CD4-positive, alpha-beta T cell (primary cell): ENCODE measurements at regions not wholly inside any gene's neighbourhood (a gene's known extent, or its start where the extent isn't known, plus 50 kb on each side); places are given as distances from the start of the nearest gene placed in this dataset.

Source experiments
- ATAC-seq: fragments of 200-7000 bp; cut with Tn5 transposase; one replicate; pipeline ENCODE4 v1.10.0; 2022; ENCODE audit warnings: mild to moderate bottlenecking; ENCODE audit not compliant: poor library complexity
- CTCF ChIA-PET: fragments of 350-600 bp; sonication (Branson Sonifier 250); formaldehyde crosslinking; loops from one replicate; lab custom pipeline; 2021; ENCODE audit warnings: antibody characterized with exemption, inconsistent platforms; lab: Charles Lee
- POLR2A ChIA-PET: fragments of 350-600 bp; sonication (Branson Sonifier 250); formaldehyde crosslinking; loops from one replicate; lab custom pipeline; 2021; ENCODE audit warnings: antibody characterized with exemption, inconsistent platforms; lab: Charles Lee
- DNase-seq, 14 experiments: peaks; one replicate each; pipeline ENCODE4 v3.0.0-alpha.2; 2013 to 2020; ENCODE audit warnings: mixed read lengths in 2 of 14
- H3K27ac ChIP-seq, 2 donors: one replicate each; pipeline versions ENCODE4 v1.5.1 to v1.7.0; 2013; ENCODE audit warnings: low read length in 2 of 2, low read depth in 1 of 2, mild to moderate bottlenecking in 1 of 2
- H3K27me3 ChIP-seq, 2 experiments: 1 replicate in 1 of 2; 2 replicates in 1 of 2; pipeline versions ENCODE4 v1.6.1 to v1.7.0; 2013; ENCODE audit warnings: low read length in 2 of 2, control low read depth in 1 of 2, mild to moderate bottlenecking in 1 of 2, moderate library complexity in 1 of 2; ENCODE audit not compliant: insufficient read depth in 2 of 2, control insufficient read depth in 1 of 2
- H3K36me3 ChIP-seq: one replicate; pipeline ENCODE4 v1.6.1; 2013; ENCODE audit warnings: low read length, control low read depth; ENCODE audit not compliant: insufficient read depth
- H3K4me1 ChIP-seq: one replicate; pipeline ENCODE4 v1.6.1; 2013; ENCODE audit warnings: low read length, control low read depth; ENCODE audit not compliant: insufficient read depth
- H3K4me3 ChIP-seq: one replicate; pipeline ENCODE4 v1.5.1; 2013; ENCODE audit warnings: mild to moderate bottlenecking, low read length, moderate library complexity
- H3K9me3 ChIP-seq, 2 experiments: 1 replicate in 1 of 2; 2 replicates in 1 of 2; pipeline versions ENCODE4 v1.6.1 to v1.7.0; 2013; ENCODE audit warnings: low read length in 2 of 2, mild to moderate bottlenecking in 2 of 2, control low read depth in 1 of 2, moderate library complexity in 1 of 2; ENCODE audit not compliant: control insufficient read depth in 1 of 2, insufficient read depth in 1 of 2
- H3K27ac Mint-ChIP-seq: one replicate; pipeline ENCODE4 v1.8.0; 2020; ENCODE audit warnings: mixed read lengths
- H3K27me3 Mint-ChIP-seq: one replicate; pipeline ENCODE4 v1.8.0; 2021; ENCODE audit warnings: mixed read lengths
- H3K36me3 Mint-ChIP-seq: one replicate; pipeline ENCODE4 v1.8.0; 2021; ENCODE audit warnings: low read depth, mixed read lengths
- H3K4me1 Mint-ChIP-seq: one replicate; pipeline ENCODE4 v1.8.0; 2021; ENCODE audit warnings: low read depth, mixed read lengths
- H3K4me3 Mint-ChIP-seq: one replicate; pipeline ENCODE4 v1.8.0; 2020; ENCODE audit warnings: mild to moderate bottlenecking, mixed read lengths
- H3K9me3 Mint-ChIP-seq: one replicate; pipeline ENCODE4 v1.8.0; 2020; ENCODE audit warnings: mixed read lengths
- intact Hi-C, 2 experiments: fragments of 100-400 bp; cut with DNase I in 1 of 2; cut with micrococcal nuclease in 1 of 2; formaldehyde crosslinking; loops; one replicate each; pipeline versions ENCODE4 v1.15.1 to v1.9.0; 2023 to 2025; cut with DNase I, micrococcal nuclease
- TF ChIP-seq, protein P1 (sequence below): fragments of 200-600 bp; IDR thresholded peaks from one replicate; pipeline ENCODE4 v1.8.0; 2022; ENCODE audit warnings: antibody characterized with exemption, mild to moderate bottlenecking

- no peak overlapping the region for H3K27ac Mint-ChIP-seq
- no peaks in the 10 kb centered on the region for H3K9me3 Mint-ChIP-seq
- no peaks in the 10 kb centered on the region for H3K4me1 ChIP-seq
- H3K4me3 Mint-ChIP-seq = no peak overlapping the region
- intact Hi-C loops = no loop called here
- ATAC-seq = no peak
- CTCF ChIA-PET = no interaction called here
- H3K4me3 ChIP-seq = no peak overlapping the region
- no peaks in the 10 kb centered on the region for H3K27me3 Mint-ChIP-seq
- no peak overlapping the region for H3K27ac ChIP-seq
- no peaks in the 10 kb centered on the region for H3K36me3 ChIP-seq
- no peaks in the 10 kb centered on the region for H3K9me3 ChIP-seq
- DNase-seq = no peak
- TF ChIP-seq, protein P1, sequence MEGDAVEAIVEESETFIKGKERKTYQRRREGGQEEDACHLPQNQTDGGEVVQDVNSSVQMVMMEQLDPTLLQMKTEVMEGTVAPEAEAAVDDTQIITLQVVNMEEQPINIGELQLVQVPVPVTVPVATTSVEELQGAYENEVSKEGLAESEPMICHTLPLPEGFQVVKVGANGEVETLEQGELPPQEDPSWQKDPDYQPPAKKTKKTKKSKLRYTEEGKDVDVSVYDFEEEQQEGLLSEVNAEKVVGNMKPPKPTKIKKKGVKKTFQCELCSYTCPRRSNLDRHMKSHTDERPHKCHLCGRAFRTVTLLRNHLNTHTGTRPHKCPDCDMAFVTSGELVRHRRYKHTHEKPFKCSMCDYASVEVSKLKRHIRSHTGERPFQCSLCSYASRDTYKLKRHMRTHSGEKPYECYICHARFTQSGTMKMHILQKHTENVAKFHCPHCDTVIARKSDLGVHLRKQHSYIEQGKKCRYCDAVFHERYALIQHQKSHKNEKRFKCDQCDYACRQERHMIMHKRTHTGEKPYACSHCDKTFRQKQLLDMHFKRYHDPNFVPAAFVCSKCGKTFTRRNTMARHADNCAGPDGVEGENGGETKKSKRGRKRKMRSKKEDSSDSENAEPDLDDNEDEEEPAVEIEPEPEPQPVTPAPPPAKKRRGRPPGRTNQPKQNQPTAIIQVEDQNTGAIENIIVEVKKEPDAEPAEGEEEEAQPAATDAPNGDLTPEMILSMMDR = no peak
- H3K36me3 Mint-ChIP-seq = no peaks in the 10 kb centered on the region
- H3K4me1 Mint-ChIP-seq = no peaks in the 10 kb centered on the region
- POLR2A ChIA-PET = no interaction called here
- H3K27me3 ChIP-seq = no peaks in the 10 kb centered on the region
Measured at GRCh38 chr5:121246971-121247370, 604.7 kb upstream of the FTMT start.

DNA sequence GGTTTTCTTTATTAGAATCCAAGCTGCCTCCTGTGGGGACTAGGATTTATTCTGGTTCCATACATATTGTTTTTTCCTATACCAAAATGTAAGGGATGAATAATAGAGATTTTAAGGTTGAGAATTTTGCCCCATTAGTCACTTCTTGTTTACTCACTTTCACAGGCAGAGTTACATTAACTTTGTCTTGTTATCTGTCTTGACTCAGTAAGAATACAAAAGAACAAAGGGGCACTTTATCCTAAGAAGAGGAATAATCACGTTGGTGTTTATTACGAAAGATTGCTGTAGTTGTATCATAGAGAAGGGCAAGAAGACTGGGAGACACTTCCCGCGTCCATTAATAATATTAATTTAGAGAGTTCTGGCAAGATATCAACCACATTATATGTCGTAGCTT is 599.7 kb upstream of the FTMT start:
- Mint-ChIP-seq H3K4me3 (no peak overlapping the region), H3K27ac (no peak overlapping the region), H3K27me3 (no peaks in the 10 kb centered on the region), H3K9me3 (peaks cover 12% of the 10 kb centered on the region), H3K36me3 (no peaks in the 10 kb centered on the region), H3K4me1 (no peaks in the 10 kb centered on the region)
- no peak for DNase-seq
- Histone ChIP-seq H3K27me3 (no peaks in the 10 kb centered on the region), H3K36me3 (no peaks in the 10 kb centered on the region), H3K27ac (no peak overlapping the region), H3K9me3 (no peaks in the 10 kb centered on the region), H3K4me3 (no peak overlapping the region), H3K4me1 (no peaks in the 10 kb centered on the region)
- CTCF ChIA-PET = no interaction called here
- TF ChIP-seq, protein P1 = no peak
- POLR2A ChIA-PET = no interaction called here
- intact Hi-C loops = no loop called here
- ATAC-seq = no peak

- Mint-ChIP-seq H3K27ac (no peak overlapping the region), H3K36me3 (no peaks in the 10 kb centered on the region), H3K4me3 (no peak overlapping the region), H3K9me3 (peaks cover 23% of the 10 kb centered on the region), H3K4me1 (no peaks in the 10 kb centered on the region), H3K27me3 (no peaks in the 10 kb centered on the region)
- no peaks in the 10 kb centered on the region for H3K9me3 ChIP-seq
- H3K27me3 ChIP-seq = no peaks in the 10 kb centered on the region
- no peak for ATAC-seq
- ChIA-PET CTCF (no interaction called here), POLR2A (no interaction called here)
- H3K27ac ChIP-seq = no peak overlapping the region
- no peak for DNase-seq
- H3K4me3 ChIP-seq = no peak overlapping the region
- no peaks in the 10 kb centered on the region for H3K4me1 ChIP-seq
- TF ChIP-seq, protein P1 = no peak
- H3K36me3 ChIP-seq = no peaks in the 10 kb centered on the region
- intact Hi-C loops = no loop called here
Measured at GRCh38 chr5:121257621-121258020, 594.1 kb upstream of the FTMT start.
